GM21526 (cell line): ENCODE measurements at regions not wholly inside any gene's neighbourhood (a gene's known extent, or its start where the extent isn't known, plus 50 kb on each side); places are given as distances from the start of the nearest gene placed in this dataset.
"Not testable (repeated sequence)": the region's sequence is repeated elsewhere in the genome, so short reads cannot be mapped to it uniquely, and the experiment has no call there.

Source experiments
- ATAC-seq: cut with Tn5 transposase; IDR thresholded peaks from one replicate; pipeline ENCODE4 v1.9.1; 2021; ENCODE audit warnings: moderate library complexity; ENCODE audit not compliant: unreplicated experiment, low FRiP score

DNA sequence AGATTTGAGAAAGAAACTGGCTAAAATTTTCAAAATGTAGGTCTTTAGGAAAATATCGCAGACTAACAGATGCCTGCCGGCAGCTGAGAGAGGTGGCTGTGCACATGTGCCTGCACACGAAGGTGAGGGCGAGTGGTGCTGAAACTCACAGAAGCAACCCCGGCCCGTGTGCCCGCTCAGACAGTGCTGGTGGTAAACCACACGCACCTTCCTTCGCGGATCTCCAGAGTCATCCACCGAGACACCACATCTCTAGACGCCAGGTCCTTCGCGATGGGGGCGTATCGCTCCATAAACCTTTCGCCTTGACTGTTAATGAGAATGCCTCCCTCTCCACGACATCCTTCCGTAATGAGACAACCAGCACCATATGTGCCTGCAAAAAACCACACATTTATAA is 68.5 kb upstream of the TNK2 start:
- ATAC-seq: not testable (repeated sequence)

- not testable (repeated sequence) for ATAC-seq
Observed at GRCh38 chr3:195974281-195974680, 65.9 kb upstream of the TNK2 start.

DNA sequence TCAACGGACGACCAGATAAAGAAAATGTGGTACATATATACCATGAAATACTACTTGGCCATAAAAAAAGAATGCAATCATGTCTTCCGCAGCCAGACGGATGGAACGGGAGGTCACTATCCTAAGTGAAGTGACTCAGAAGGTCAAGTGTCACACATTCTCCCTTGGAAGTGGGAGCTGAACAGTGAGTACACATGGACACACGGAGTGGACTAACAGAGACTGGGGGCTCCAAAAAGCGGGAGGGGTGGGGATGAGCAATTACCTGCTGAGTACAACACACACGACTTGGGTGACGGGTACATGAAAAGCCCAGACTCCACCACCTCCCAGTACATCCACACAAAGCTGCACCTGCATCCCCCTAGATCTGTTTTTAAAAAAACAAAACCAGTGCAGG is 62.5 kb upstream of the TNK2 start:
- not testable (repeated sequence) for ATAC-seq

DNA sequence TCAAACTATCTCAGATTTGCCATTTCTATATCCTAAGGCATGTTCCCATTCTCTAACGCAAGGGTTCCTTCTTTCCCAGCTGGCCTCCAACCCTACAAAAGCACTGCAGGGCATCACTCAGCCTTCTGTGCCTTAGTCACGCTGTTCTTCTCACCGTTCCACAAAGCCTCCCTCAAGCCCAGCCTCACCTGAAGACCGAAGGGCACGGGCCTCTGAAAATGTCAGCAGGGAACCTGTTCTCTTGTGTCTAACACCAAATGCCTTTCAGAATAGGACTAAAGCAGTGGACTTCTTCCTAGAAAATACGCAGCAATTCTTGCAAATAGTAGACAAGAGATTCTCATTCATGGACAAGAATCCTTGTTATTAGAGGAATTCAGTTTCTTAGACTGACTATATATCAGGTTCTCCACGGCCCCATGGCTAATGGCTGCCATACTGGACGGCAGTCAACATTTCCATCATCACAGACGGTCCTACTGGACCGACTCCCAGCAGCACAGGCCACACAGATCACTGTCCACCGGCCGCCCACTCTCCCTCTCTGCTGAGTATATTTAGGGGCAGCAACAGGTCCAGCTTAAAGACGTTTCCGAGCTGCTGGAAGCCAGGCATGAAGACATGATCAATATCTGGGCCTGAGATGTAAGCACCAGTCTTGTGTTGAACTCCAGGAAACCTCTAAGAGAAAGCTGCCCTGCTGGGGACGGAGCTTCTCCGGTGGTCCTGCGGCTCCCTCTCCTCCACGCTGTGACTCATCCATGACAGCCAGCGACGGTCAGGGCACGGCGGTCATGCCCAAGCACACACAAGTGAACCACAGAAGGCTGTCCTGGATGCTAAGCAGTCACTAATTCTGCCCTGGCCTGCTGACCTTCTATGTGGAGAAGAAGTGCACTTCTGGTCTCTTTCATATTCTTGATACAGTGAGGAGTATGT is 61.8 kb upstream of the TNK2 start:
- not testable (repeated sequence) for ATAC-seq

DNA sequence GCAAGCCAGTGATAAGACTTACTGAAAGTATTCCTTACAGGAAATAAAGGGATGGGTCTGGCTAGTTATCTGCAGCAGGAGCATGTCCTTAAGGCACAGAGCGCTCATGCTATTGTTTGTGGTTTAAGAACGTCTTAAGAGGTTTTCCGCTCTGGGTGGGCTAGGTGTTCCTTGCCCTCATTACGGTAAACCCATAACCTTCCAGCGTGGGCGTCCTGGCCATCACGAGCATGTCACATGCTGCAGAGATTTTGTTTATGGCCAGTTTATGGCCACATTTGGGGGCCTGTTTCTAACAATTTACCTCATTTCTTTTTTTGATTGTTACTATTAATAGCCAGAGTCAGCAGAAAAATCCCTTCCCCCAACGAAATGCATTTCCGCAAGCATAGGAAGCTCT is 61.0 kb upstream of the TNK2 start:
- ATAC-seq: not testable (repeated sequence)

DNA sequence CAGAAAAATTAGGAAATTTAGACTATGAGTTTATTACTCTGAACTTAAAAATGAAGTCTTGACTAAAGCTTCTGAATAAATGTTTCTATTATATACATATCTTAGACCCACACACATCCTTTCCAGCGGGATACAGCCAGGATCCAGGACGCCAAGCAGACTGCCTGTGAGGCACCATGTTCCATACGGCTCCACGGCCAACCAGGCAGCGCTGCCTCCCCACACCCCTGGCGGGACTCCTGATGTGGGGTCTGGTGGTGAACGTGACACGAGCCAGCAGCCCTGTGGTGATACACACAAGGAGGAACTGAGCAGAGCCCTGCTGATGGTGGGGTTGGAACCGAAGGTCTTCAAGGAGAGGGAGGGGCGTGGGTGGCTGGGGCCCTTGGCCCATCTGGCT is 59.8 kb upstream of the TNK2 start:
- ATAC-seq: not testable (repeated sequence)

GRCh38 chr3:195967387-195967720 is 59.0 kb upstream of the TNK2 start:
- ATAC-seq: not testable (repeated sequence)

DNA sequence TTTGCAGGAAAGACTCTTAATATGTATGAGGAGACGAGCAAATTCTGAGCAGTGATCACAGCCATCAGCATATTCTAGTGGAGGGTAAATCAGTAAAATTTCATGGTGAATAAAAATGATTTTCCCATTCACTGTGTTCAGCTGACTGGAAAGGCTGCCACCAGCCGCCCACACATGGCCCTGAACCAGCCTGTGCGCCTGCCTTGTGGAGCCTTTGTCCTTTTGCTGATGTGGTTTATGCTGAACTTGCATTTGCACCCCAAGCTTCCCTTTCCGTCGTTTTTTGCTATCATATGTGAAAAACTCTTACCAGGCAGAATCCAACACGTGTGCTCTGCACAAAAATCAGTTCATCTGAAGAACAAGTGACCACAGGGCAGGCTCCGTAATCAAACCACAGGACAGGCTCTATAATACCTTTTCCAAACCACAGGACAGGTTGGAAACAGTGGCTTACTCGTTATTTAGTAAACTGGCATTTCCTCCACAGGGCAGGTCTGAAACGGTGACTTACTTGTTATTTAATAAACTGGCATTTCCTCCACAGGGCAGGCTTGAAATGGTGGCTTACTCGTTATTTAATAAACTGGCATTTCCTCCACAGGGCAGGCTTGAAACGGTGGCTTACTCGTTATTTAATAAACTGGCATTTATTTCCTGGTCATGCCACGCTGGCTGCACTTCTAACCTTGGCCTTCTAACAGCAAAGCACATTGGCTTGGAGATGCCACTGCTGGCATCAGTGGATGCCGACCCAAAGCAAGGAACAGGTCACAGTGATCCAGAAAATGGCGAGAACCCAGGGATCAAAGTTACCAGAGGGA is 58.4 kb upstream of the TNK2 start:
- ATAC-seq: not testable (repeated sequence)

DNA sequence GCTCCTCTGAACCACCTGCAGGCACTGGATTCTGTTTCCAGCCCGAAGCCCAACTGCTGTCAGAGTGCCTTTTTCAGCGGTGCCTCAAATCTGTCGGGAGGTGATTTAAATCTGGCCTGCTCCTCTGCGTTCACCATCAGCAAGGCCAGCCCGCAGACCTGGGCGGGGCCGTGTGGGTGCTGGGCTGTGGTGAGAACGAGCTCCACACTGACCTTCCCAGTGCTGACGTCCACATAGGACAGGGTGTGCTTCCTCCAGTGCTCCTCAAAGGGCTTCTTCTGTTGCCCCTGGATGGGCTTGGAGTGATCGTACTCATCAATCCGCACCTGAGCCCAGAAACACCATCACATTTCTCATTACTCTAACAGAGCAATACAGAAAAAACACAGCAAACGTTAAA is 56.9 kb upstream of the TNK2 start:
- ATAC-seq: not testable (repeated sequence)

GRCh38 chr3:195964318-195965107 is 56.2 kb upstream of the TNK2 start:
- not testable (repeated sequence) for ATAC-seq

DNA sequence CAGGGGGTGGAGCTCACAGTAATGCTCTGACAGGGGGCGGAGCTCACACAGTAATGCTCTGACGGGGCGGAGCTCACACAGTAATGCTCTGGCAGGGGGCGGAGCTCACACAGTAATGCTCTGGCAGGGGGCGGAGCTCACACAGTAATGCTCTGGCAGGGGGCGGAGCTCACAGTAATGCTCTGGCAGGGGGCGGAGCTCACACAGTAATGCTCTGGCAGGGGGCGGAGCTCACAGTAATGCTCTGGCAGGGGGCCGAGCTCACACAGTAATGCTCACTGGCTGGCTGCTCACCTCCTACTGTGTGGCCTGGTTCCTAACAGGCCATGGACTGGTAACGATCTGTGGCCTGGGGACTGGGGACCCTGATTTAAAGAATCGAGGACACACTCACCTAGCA is 53.9 kb upstream of the TNK2 start:
- ATAC-seq: not testable (repeated sequence)

- ATAC-seq: not testable (repeated sequence)
Observed at GRCh38 chr3:195960971-195961775, 52.8 kb upstream of the TNK2 start.

- not testable (repeated sequence) for ATAC-seq
Observed at GRCh38 chr3:195960164-195960563, 51.8 kb upstream of the TNK2 start.

- ATAC-seq: not testable (repeated sequence)
Observed at GRCh38 chr3:195959367-195960157, 51.2 kb upstream of the TNK2 start.

GRCh38 chr3:195958736-195959135 is 50.4 kb upstream of the TNK2 start:
- not testable (repeated sequence) for ATAC-seq
